ENCODE measurements at regions not wholly inside any gene's neighbourhood (a gene's known extent, or its start where the extent isn't known, plus 50 kb on each side); places are given as distances from the start of the nearest gene placed in this dataset.

GRCh38 chr6:91720324-91720723, 1133.5 kb upstream of the MAP3K7 start:
- H3K27me3 ChIP-seq (ENCODE audit: insufficient read depth, poor library complexity, severe bottlenecking): no peaks in the 10 kb centered on the region
- no peak for DNase-seq (ENCODE audit: low read depth in 1 of 2, low spot score in 1 of 2)
- TF ChIP-seq POLR2AphosphoS5 (IDR thresholded peaks at IDR 0.05; ENCODE audit: low read depth) (no peak), CTCF (IDR thresholded peaks at IDR 0.05; ENCODE audit: insufficient read depth, low read length) (no peak), GABPA (IDR thresholded peaks at IDR 0.05; ENCODE audit: low read depth) (no peak), SPI1 (IDR thresholded peaks at IDR 0.05; ENCODE audit: borderline replicate concordance, low read depth) (no peak), REST (IDR thresholded peaks at IDR 0.05; ENCODE audit: insufficient replicate concordance, low read depth) (no peak)
- no peak overlapping the region for H3K27ac ChIP-seq (replicated peaks)
- H3K4me3 ChIP-seq (replicated peaks; ENCODE audit: insufficient read depth, low read length): no peak overlapping the region

- no peak for TF ChIP-seq POLR2AphosphoS5 (IDR thresholded peaks at IDR 0.05; ENCODE audit: low read depth)
- no peak for TF ChIP-seq GABPA (IDR thresholded peaks at IDR 0.05; ENCODE audit: low read depth)
- no peak for TF ChIP-seq REST (IDR thresholded peaks at IDR 0.05; ENCODE audit: insufficient replicate concordance, low read depth)
- no peak for TF ChIP-seq SPI1 (IDR thresholded peaks at IDR 0.05; ENCODE audit: borderline replicate concordance, low read depth)
- no peak for TF ChIP-seq CTCF (IDR thresholded peaks at IDR 0.05; ENCODE audit: insufficient read depth, low read length)
- Histone ChIP-seq H3K4me3 (replicated peaks; ENCODE audit: insufficient read depth, low read length) (no peak overlapping the region), H3K27me3 (ENCODE audit: insufficient read depth, poor library complexity, severe bottlenecking) (no peaks in the 10 kb centered on the region), H3K27ac (replicated peaks) (no peak overlapping the region)
- DNase-seq (ENCODE audit: low read depth in 1 of 2, low spot score in 1 of 2): no peak
Measured at GRCh38 chr6:91719414-91719813, 1132.5 kb upstream of the MAP3K7 start.

GRCh38 chr6:91718198-91718597, 1131.3 kb upstream of the MAP3K7 start:
- H3K4me3 ChIP-seq (replicated peaks; ENCODE audit: insufficient read depth, low read length): no peak overlapping the region
- no peaks in the 10 kb centered on the region for H3K27me3 ChIP-seq (ENCODE audit: insufficient read depth, poor library complexity, severe bottlenecking)
- no peak for DNase-seq (ENCODE audit: low read depth in 1 of 2, low spot score in 1 of 2)
- TF ChIP-seq REST (IDR thresholded peaks at IDR 0.05; ENCODE audit: insufficient replicate concordance, low read depth) (no peak), CTCF (IDR thresholded peaks at IDR 0.05; ENCODE audit: insufficient read depth, low read length) (no peak), POLR2AphosphoS5 (IDR thresholded peaks at IDR 0.05; ENCODE audit: low read depth) (no peak), SPI1 (IDR thresholded peaks at IDR 0.05; ENCODE audit: borderline replicate concordance, low read depth) (no peak), GABPA (IDR thresholded peaks at IDR 0.05; ENCODE audit: low read depth) (no peak)
- no peak overlapping the region for H3K27ac ChIP-seq (replicated peaks)
